Transverse colon (tissue), 4 donors: ENCODE measurements at regions not wholly inside any gene's neighbourhood (a gene's known extent, or its start where the extent isn't known, plus 50 kb on each side); places are given as distances from the start of the nearest gene placed in this dataset.

Source experiments
- DNase-seq: peaks from one replicate; pipeline ENCODE4 v3.0.0-alpha.2; 2019
- H3K27ac ChIP-seq, 4 donors: fragments of 200-600 bp; sonication (generic); 2 replicates each; pipeline ENCODE4 v1.5.1; 2016 to 2018; ENCODE audit warnings: inconsistent platforms in 4 of 4
- H3K27me3 ChIP-seq: fragments of 200-600 bp; sonication (generic); 2 replicates; pipeline ENCODE4 v1.5.1; 2017; ENCODE audit warnings: inconsistent platforms
- H3K36me3 ChIP-seq, 4 donors: fragments of 200-600 bp; sonication (generic); 2 replicates each; pipeline ENCODE4 v1.5.1; 2017 to 2019; ENCODE audit warnings: inconsistent platforms in 4 of 4
- H3K4me1 ChIP-seq, 4 donors: fragments of 200-600 bp; sonication (generic); 2 replicates each; pipeline ENCODE4 v1.5.1; 2017 to 2020; ENCODE audit warnings: inconsistent platforms in 4 of 4
- H3K4me3 ChIP-seq, 4 donors: fragments of 200-600 bp; sonication (generic); 1 replicate in 1 of 4; 2 replicates in 3 of 4; pipeline versions ENCODE4 v1.5.1 to v1.6.1; 2017 to 2019; ENCODE audit warnings: inconsistent platforms in 4 of 4
- H3K9me3 ChIP-seq, 2 donors: fragments of 200-600 bp; sonication (generic); 2 replicates each; pipeline ENCODE4 v1.5.1; 2017 to 2019; ENCODE audit warnings: inconsistent platforms in 2 of 2
- EP300 ChIP-seq: sonication (generic); formaldehyde crosslinking; IDR thresholded peaks from one replicate; pipeline ENCODE4 v1.6.1; 2017; ENCODE audit warnings: antibody characterized with exemption, low read depth
- POLR2A ChIP-seq: fragments of 450-650 bp; IDR thresholded peaks from one replicate; pipeline ENCODE4 v1.6.1; 2016; ENCODE audit warnings: antibody characterized with exemption, mild to moderate bottlenecking, moderate library complexity
- POLR2AphosphoS5 ChIP-seq, 3 donors: sonication (generic); formaldehyde crosslinking; IDR thresholded peaks; one replicate each; pipeline ENCODE4 v1.6.1; 2016; ENCODE audit warnings: antibody characterized with exemption in 3 of 3
- WGBS, 2 donors: methylation state at CpG; one replicate each; pipeline ENCODE4 v1.1.5; 2018; ENCODE audit warnings: low coverage in 1 of 2; 5-methylcytosine and 5-hydroxymethylcytosine counted together
- in situ Hi-C, 4 donors: fragments of 200-750 bp; cut with MboI; loops; one replicate each; pipeline versions ENCODE4 v1.15.0 to v1.15.1; 2017; ENCODE audit warnings: low sequenced_read_pairs in 3 of 4, low pct_ligation_motif_present in 1 of 4, low pct_unique_long_range_greater_than_20kb in 1 of 4
- intact Hi-C: fragments of 100-400 bp; cut with DNase I; formaldehyde crosslinking; loops from one replicate; pipeline ENCODE4 v1.15.1; 2023; ENCODE audit warnings: low total_unique reads
- TF ChIP-seq, protein P1 (sequence below), 5 experiments: fragments of 200-600 bp in 3 of 5; fragments of 450-650 bp in 2 of 5; sonication (generic) in 3 of 5; IDR thresholded peaks; 1 replicate in 2 of 5; 2 replicates in 3 of 5; pipeline ENCODE4 v1.5.1; 2016 to 2017; ENCODE audit warnings: antibody characterized with exemption in 5 of 5, inconsistent platforms in 3 of 5, mild to moderate bottlenecking in 2 of 5, moderate library complexity in 1 of 5

DNA sequence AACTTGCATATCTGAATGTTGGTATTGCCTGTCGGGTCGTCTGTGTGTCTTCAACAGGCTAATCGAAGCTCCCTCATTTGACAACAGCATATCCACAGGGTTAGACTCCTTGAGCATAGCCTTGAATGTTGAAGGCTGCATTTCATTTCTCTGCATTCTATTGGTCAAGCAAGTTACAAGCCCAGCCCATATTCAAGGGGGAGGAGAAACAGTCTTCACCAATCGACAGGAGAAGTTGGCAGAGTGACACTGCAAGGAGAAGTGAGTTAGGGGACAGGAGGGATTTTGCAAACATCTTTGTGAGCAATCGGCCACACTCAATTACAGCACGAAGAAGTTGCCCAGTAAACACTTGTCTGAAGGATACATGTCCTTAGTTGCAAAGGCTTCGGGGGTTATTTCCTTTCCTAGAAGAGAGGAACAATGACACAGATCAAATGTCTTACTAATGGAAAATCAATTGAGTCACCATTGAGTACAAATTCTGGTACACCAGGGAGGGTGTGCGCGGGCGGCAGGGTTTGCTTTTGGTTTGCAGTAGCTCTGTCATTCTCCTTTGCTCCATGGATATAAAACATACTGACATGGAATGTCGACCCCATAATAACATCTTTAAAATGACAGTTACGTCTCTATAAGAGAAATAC is 60.6 kb upstream of the NT5E start:
- 75 to 82% methylated on average over 7 to 12 of the region's 12 CpGs for WGBS, 2 donors
- intact Hi-C loops: no loop called here
- peaks cover 0 to 16% (median 7%) of the 10 kb centered on the region in 4 donors for H3K4me1 ChIP-seq
- peak overlapping the region; percentile 50 to 73 (median 64) for H3K27ac ChIP-seq
- H3K27me3 ChIP-seq: no peaks in the 10 kb centered on the region
- no peaks in the 10 kb centered on the region for H3K9me3 ChIP-seq
- no peak for DNase-seq
- in situ Hi-C loops: no loop called here
- peak overlapping the region in 1 of 4 donors; percentile 14 for H3K4me3 ChIP-seq
- TF ChIP-seq, protein P1, sequence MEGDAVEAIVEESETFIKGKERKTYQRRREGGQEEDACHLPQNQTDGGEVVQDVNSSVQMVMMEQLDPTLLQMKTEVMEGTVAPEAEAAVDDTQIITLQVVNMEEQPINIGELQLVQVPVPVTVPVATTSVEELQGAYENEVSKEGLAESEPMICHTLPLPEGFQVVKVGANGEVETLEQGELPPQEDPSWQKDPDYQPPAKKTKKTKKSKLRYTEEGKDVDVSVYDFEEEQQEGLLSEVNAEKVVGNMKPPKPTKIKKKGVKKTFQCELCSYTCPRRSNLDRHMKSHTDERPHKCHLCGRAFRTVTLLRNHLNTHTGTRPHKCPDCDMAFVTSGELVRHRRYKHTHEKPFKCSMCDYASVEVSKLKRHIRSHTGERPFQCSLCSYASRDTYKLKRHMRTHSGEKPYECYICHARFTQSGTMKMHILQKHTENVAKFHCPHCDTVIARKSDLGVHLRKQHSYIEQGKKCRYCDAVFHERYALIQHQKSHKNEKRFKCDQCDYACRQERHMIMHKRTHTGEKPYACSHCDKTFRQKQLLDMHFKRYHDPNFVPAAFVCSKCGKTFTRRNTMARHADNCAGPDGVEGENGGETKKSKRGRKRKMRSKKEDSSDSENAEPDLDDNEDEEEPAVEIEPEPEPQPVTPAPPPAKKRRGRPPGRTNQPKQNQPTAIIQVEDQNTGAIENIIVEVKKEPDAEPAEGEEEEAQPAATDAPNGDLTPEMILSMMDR (IDR thresholded peaks at IDR 0.05): no peak
- TF ChIP-seq POLR2A (no peak), POLR2AphosphoS5 (IDR thresholded peaks at IDR 0.05) (no peak), EP300 (no peak)
- no peaks in the 10 kb centered on the region for H3K36me3 ChIP-seq

DNA sequence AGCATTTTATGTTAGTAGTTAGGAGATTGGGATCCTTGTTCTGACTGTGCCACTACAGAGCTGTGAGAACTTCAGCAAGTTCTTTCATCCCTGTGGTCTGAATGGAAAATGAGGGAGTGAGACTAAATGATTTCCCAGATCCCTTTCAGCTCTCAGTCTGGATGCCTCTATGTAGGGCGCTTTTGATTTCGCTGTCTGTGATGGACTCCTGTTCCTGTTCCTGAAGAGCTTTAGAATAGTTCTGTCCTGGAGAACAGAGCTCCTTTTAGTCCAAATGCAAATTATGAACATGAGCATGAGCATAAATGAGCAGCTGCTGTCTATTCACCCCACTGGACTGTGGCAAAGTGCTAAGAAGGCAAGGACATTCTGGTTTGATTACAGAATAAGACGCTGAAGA is 61.4 kb upstream of the NT5E start:
- no peak overlapping the region for H3K4me3 ChIP-seq
- 84% methylated on average over 3 of the region's 3 CpGs; no CpG with 5 or more reads in 1 of the 2 donors for WGBS, 2 donors
- no peaks in the 10 kb centered on the region for H3K36me3 ChIP-seq
- no peaks in the 10 kb centered on the region for H3K9me3 ChIP-seq
- no peaks in the 10 kb centered on the region for H3K27me3 ChIP-seq
- in situ Hi-C loops: no loop called here
- DNase-seq: no peak
- peak overlapping the region in 1 of 4 donors; percentile 66 for H3K27ac ChIP-seq
- H3K4me1 ChIP-seq: peaks cover 0 to 16% (median 7%) of the 10 kb centered on the region in 4 donors
- intact Hi-C loops: no loop called here
- TF ChIP-seq EP300: no peak
- TF ChIP-seq, protein P1 (IDR thresholded peaks at IDR 0.05): no peak
- TF ChIP-seq POLR2A: no peak
- no peak for TF ChIP-seq POLR2AphosphoS5 (IDR thresholded peaks at IDR 0.05)

DNA sequence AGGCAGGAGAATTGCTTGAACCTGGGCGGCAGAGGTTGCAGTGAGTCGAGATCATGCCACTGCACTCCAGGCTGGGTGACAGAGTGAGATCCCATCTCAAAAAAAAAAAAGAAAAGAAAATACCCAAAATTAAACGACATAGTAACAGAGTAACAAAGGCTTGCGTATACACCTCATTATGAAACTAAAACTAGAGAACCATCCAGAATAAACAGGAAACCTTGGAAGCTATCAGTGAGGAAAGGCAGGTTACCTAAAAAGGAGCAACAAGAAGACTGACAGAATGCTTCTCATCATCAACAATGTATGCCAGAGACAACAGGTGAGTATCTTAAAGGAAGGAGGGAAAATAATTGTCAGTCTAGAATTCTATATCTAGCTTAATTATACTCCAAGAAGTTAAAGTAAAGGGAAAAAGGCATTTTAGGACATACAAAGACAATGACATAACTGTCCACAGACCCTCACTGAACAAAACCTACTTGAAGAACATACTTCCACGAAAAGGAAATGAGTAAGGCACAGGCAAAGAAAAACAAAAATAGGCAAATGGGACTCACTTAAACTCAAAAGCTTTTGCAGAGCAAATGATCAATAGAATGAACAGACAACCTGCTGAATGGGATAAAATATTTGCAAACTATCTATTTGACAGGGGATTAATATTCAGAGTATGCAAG is 64.1 kb upstream of the NT5E start:
- H3K9me3 ChIP-seq: no peaks in the 10 kb centered on the region
- H3K4me1 ChIP-seq: peaks cover 0 to 11% (median 5%) of the 10 kb centered on the region in 4 donors
- H3K27me3 ChIP-seq: no peaks in the 10 kb centered on the region
- TF ChIP-seq POLR2A (no peak), POLR2AphosphoS5 (IDR thresholded peaks at IDR 0.05) (no peak), EP300 (no peak)
- TF ChIP-seq, protein P1 (IDR thresholded peaks at IDR 0.05): no peak
- DNase-seq: no peak
- no peaks in the 10 kb centered on the region for H3K36me3 ChIP-seq
- intact Hi-C loops (no loop called here), in situ Hi-C loops (no loop called here)
- H3K4me3 ChIP-seq: no peak overlapping the region
- WGBS, 2 donors: 77% methylated on average over 5 of the region's 5 CpGs
- H3K27ac ChIP-seq: no peak overlapping the region

DNA sequence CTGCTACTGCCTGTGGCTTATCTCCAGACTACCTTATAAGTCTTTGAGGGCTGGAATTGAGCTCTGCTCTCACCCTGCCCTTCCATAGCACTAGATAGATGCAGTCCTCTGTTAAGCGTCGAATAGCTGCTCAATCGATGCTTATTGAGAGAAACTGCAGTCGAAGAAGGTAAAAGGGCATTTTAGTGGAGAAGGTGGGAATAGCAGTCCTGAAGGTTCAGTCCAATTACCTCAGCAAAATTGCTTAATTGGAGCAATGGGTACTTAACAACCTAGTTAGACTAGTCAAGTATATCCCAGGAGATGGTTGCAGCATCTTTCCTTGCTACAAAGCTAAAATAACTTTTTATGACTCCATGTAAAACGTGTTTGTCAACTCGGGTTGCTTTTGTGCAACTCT is 66.8 kb upstream of the NT5E start:
- Histone ChIP-seq H3K27me3 (no peaks in the 10 kb centered on the region), H3K4me1 (peaks cover 0 to 4% (median 2%) of the 10 kb centered on the region in 4 donors), H3K36me3 (no peaks in the 10 kb centered on the region), H3K9me3 (no peaks in the 10 kb centered on the region), H3K4me3 (no peak overlapping the region), H3K27ac (no peak overlapping the region)
- TF ChIP-seq, protein P1 (IDR thresholded peaks at IDR 0.05): no peak
- TF ChIP-seq POLR2A (no peak), POLR2AphosphoS5 (IDR thresholded peaks at IDR 0.05) (no peak), EP300 (no peak)
- no peak for DNase-seq
- intact Hi-C loops: no loop called here
- in situ Hi-C loops: no loop called here
- 37 to 45% methylated on average over 5 to 6 of the region's 6 CpGs for WGBS, 2 donors
